ENCODE measurements at regions not wholly inside any gene's neighbourhood (a gene's known extent, or its start where the extent isn't known, plus 50 kb on each side); places are given as distances from the start of the nearest gene placed in this dataset.

DNA sequence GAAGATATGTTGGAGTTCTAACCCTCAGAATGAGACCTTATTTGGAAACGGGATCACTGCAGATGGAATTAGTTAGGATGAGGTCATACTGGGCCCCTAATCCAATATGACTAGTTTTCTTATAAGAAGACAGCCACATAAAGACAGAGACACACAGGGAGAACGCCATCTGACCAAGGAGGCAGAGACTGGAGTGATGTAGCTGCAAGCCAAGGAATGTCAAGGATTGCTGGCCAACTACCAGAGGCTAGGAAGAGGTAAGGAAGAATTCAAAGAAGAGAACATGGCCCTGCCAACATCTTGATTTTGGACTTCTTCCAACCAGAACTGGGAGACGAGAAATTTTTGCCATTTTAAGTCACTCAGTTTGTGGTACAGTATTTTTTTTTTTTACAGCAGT, 152.8 kb upstream of the DIPK2B start:
- no peak overlapping the region for H3K4me3 ChIP-seq (ENCODE audit: low read depth, low read length)
- DNase-seq (ENCODE audit: low read depth) = no peak

DNA sequence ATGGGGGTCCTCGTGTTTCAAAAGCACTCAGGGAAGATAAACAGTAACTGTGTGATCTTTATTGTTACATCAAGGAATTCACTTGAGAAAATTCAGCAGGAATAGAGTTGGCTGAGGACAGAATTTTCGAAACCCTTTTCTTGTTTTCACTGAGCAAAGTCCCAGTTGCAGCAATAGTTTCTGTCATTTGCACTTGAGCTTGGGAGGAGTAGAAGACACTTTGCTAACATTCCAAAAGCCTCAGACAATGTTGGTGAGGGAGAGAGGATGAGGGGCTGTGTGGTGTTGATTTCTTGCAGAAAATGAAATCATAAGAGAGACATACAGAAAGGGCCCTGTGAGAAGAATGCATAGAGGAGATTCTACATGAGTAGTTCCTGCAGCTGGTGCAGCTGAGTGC, 151.9 kb upstream of the DIPK2B start:
- DNase-seq (ENCODE audit: low read depth) = no peak
- H3K4me3 ChIP-seq (ENCODE audit: low read depth, low read length) = no peak overlapping the region

DNA sequence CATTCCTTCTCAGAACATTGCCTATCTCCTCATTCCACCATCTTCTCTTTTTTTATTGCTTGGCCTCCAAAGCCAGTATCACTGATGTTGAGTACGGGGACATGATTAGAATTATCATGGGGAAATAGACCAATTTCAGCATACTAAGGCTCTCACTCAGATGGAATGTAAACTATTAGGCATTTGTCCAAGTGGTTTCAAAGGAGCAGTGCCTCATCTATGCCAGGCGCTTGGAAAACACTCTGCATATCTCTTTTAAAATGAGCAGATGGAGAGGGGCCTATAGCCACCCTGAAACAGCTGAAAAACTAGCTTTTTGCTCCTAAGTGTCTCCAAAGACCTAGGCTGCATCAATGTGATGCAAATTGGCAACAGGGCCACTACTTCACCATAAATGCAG, 150.8 kb upstream of the DIPK2B start:
- DNase-seq (ENCODE audit: low read depth) = peak; percentile 35
- no peak overlapping the region for H3K4me3 ChIP-seq (ENCODE audit: low read depth, low read length)

DNA sequence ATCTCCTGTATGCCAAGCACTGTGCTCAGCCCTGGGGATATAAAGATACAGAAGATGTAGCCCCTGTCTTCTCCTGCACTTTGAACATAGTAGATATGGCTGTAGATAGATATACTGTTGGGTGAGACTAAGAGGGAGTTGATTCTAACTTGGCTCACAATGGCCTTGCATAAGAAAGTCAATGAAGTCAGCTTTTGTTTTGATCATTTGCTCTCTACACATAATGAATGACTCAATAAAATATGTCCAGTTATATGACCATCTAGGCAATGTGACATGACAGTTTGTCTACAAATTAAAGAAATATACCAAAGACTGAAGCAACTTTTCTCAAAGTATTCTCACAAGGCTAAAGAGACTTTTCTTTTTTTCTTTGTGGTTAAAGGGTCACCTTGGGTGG, 147.6 kb upstream of the DIPK2B start:
- no peak overlapping the region for H3K4me3 ChIP-seq (ENCODE audit: low read depth, low read length)
- DNase-seq (ENCODE audit: low read depth) = no peak

DNA sequence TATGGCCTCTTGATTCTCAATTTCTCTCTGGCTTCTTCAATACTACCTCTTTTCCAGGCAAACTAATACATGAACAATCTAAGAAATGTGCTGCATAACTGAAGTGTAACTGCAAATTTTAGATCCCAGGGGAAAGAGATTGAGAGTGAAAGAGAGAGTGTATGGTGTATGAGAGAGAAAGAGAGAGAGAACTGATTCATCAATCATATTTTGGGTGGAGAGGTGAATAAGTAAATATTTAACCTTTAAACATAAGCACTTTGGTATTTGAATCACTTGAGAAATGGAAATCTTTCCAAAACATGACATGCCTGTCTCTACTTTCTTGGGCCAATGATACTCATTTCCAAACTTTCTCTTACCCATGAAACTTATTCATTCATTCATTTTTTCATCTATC, 147.2 kb upstream of the DIPK2B start:
- no peak overlapping the region for H3K4me3 ChIP-seq (ENCODE audit: low read depth, low read length)
- DNase-seq (ENCODE audit: low read depth) = no peak

DNA sequence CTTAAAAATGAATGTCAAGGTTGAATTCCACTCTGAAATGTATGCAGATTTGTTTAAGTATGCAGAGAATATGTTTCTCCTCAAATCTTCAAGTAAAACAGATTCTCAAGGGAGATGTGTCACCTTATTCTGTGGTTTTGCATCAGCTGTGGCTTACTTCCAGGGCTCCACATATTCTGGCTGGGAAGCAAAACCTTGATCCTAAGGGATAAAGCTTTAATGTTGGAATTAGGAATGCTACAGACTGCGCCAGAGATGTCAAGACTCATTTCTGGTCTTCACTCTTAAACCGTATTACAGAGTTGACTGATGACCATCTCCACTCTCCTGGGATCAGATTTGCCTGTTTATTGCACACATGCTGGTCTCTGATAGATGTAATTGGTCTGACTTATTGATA, 143.9 kb upstream of the DIPK2B start:
- no peak overlapping the region for H3K4me3 ChIP-seq (ENCODE audit: low read depth, low read length)
- peak; percentile 77 for DNase-seq (ENCODE audit: low read depth)

DNA sequence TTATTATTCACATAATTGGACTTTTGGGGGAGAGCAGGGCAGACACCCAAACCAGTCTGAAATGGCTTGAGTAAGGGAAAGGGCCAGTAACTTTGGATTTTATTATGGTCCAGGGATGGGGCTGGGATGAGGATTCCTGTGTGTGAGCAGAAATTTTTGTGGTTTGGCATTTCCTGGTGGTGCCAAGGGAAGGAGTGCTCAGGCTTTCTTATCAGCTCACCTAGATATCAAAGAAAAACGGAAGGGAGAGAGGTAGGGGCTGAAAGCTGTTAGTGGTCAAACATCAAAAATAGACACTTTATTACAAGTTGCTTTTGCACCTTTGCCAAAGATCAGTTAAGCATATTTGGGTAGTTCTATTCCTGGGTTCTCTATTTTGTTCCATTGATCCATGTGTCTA, 128.5 kb upstream of the DIPK2B start:
- H3K4me3 ChIP-seq (ENCODE audit: low read depth, low read length) = no peak overlapping the region
- DNase-seq (ENCODE audit: low read depth) = no peak

DNA sequence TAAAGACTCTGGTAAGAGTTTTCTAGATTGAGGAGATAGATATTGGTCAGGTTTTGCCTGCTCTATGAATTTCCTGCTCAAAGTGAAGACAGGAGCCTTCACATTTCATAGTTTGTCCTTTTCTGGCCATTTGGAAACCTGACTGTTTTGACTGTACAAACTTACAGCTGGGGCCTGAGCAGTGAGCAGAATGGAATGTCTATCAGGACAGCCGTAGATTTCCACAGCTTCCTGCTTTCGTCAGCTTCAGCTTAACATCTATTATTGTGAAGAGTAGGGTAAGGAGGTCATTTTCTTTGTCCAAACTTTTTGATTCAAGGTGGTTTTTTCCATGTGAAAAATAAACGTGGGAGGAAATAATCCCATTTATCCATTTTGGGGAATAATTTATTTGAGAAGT, 124.3 kb upstream of the DIPK2B start:
- H3K4me3 ChIP-seq (ENCODE audit: low read depth, low read length) = no peak overlapping the region
- DNase-seq (ENCODE audit: low read depth) = no peak

DNA sequence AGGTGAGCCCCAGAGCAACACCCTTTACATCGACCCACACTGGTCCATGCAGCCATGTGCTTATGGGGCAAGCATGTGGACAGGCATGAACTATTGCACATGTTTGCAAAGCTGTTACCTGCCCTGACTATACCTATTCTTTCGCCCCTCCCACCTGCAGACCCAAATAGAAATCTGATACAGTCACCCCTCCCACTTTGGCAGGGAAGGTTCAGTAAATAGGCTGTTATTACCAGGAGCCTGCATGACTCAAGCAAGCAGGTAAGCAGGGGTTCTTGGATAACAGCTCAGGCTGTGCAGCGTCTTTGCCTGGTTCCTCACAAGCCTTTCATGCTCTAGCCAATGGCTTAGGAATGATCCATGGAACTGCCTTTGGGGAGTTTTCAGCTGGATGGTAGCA, 122.7 kb upstream of the DIPK2B start:
- H3K4me3 ChIP-seq (ENCODE audit: low read depth, low read length) = no peak overlapping the region
- DNase-seq (ENCODE audit: low read depth) = no peak

DNA sequence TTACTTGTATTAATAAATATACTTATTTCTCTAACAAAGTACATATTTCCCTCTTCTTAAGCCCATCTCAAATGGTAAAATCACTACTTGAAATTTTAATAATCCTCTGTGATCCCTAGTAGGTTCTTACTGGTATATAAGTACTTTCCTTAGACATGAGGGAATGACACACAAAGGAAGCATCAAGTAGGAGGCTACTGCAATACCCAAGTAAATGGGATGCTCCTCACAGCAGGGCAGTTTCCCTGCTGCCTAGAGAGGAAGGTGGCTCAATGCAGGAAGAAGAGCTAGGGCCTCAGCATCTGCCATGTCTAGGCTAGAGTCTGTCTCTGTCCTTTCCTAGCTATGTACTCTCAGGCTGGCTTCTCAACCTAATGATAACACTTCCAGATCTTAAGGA, 122.1 kb upstream of the DIPK2B start:
- H3K4me3 ChIP-seq (ENCODE audit: low read depth, low read length) = no peak overlapping the region
- no peak for DNase-seq (ENCODE audit: low read depth)

DNA sequence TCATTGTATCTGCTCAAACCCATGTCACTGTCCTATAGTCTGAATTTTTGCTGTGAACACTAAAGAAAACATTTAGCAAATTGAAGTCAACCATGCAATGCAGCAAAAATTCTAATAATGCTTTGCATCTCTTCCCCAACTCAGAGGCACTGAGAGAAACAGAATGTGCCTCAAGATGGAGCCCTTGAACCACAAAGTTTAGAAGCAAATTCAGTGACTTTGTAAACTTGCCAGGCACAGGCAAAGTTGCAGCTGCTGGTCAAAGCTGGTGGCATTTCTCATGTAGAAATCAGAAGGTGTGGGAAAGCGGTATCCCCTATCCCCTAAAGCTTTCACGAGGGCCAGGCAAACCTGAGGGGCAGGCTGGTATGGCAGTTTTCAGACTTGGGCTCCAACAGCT, 121.7 kb upstream of the DIPK2B start:
- peak; percentile 39 for DNase-seq (ENCODE audit: low read depth)
- H3K4me3 ChIP-seq (ENCODE audit: low read depth, low read length) = no peak overlapping the region

DNA sequence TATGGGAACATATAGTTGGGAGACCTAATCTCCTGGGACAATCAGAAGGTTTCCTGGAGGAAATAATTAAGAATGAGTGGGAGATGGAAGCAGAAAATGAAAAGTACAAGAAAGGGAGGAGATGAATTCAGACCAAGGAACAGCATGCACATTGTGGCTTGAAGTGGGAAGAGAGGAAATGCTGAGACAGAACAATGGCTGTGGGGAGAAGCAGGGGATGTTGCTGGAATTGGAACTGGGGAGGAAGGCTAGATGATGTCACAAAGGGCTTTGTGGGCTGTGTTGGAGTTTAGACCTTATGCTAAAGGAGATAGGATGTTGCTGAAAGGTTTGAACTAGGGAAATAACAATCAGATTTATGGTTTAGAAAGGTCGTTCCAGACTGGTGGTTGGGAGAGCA, 119.5 kb upstream of the DIPK2B start:
- DNase-seq (ENCODE audit: low read depth) = no peak
- no peak overlapping the region for H3K4me3 ChIP-seq (ENCODE audit: low read depth, low read length)

DNA sequence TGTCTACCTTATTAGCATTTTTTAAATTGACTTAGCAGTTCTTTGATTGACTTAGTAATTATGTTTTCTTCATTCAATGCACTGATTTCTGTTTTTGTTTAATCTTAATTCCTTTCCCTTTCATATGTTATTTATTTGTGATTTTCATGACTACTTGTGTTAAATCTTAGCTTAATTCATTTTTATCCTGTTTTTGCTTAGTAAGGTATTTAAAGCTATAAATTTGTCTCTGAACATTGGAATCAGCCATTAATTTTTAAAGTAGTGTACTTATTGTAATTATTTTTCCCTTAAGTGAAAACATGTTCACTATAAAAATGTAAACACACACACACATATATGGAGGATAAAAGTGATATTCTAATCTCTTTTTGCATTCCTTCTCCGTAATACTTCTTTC, 109.1 kb upstream of the DIPK2B start:
- no peak for DNase-seq (ENCODE audit: low read depth)
- H3K4me3 ChIP-seq (ENCODE audit: low read depth, low read length) = no peak overlapping the region

DNA sequence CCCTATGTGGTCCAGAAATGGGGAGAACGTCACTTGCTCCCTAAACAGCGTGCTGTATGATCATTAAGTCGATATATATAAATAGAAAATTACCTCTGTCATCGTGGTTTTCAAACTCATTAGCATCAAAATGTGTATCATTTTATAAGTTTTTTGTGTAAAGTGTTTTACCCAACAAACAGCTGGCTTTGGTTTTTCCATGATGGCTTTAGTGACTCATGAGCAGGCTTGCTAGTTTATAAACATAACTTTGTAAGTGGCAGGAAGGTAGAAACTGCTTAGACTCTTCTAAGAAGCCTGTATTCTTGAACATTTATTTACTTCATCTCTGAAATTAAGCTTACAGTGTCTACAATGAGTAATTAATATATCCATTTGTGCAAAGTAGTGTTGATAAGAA, 108.4 kb upstream of the DIPK2B start:
- H3K4me3 ChIP-seq (ENCODE audit: low read depth, low read length) = no peak overlapping the region
- no peak for DNase-seq (ENCODE audit: low read depth)

DNA sequence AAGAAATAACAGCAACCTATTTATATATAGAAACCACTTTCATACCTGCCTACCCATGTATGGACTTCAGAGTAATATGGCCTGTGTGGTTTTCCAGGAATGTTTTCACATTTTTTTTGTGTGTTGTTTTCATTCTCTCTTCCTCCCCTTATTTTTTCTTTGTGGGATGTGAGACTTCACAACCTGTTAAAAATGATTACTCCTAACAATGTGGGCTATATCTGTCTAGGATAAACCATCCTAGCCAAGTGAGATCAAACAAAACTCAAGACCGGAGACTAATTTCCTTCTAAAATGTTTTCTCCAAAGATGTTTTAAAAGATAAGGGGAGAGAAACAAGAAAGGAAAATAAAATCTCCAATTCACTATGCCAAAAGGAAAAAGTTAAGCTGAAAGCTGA, 106.1 kb upstream of the DIPK2B start:
- no peak for DNase-seq (ENCODE audit: low read depth)
- no peak overlapping the region for H3K4me3 ChIP-seq (ENCODE audit: low read depth, low read length)

DNA sequence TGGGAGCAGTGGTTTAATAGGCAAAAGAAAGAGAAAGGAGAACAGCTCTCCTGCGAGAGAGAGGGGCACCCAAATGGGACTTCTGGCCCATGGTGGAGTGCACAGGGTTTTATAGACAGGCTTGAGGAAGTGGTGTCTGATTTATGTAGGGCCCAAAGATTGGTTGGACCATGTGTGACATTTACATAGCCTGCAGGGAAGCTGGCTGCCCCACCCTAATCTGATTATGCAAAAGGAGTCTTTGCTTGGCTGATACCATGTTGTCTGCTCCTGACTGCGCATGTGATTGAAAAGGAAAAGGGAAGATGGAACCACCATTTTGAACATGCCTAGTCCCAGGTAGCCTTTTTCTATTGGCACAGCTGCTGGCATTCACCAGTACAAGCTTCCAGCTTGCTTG, 100.0 kb upstream of the DIPK2B start:
- DNase-seq (ENCODE audit: low read depth) = no peak
- no peak overlapping the region for H3K4me3 ChIP-seq (ENCODE audit: low read depth, low read length)

DNA sequence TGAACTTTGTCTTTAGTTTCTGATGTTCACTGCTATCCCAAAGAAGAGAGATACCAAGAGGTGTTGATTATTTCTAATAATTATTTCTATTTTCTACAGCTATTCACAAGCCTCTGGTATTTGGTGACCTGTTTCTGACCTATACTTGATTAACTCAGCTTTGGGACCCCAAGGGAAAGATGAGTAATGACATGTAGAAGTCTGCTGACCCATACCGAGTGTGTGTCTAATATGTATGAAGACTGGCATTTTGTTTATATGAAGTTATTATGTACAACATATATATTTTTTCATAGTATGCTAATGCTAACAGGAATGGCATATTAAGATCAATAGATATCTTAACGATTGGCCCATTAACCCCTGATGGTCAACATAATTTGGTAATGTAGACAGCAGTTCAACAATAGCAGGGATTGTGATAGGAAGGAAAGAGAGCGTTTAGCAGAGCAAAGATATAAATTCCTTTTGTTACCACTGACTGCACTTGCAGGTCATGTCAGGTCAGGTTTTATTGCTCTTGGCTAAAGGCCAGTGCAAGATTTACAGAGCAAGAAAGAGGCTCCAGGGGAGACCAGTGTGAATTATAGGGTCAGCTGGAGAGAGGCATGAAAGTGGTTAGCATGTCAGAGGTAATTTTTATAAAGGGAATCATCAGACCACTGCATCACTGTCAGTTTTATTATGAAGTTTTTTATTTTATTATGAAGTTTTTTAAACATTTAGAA, 94.7 kb upstream of the DIPK2B start:
- H3K4me3 ChIP-seq (ENCODE audit: low read depth, low read length) = no peak overlapping the region
- peak; percentile 60 for DNase-seq (ENCODE audit: low read depth)

DNA sequence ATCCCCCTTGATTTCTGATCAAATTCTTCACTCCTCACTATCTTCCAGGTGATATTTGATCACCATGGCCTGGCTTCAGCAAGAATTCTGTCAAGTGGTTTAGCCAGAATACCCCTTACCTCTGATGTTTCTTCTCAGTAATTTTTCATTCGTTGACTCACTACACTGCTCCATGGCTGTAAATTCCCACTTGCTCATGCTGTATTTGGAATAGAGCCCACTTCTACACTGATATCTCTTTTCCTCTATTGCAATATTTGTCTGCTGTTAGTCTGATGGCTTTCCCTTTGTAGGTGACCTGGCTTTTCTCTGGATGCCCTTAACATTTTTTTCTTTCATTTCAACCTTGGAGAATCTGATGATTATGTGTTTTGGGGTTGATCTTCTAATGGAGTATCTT, 73.9 kb upstream of the DIPK2B start:
- no peak overlapping the region for H3K4me3 ChIP-seq (ENCODE audit: low read depth, low read length)
- DNase-seq (ENCODE audit: low read depth) = peak; percentile 4

DNA sequence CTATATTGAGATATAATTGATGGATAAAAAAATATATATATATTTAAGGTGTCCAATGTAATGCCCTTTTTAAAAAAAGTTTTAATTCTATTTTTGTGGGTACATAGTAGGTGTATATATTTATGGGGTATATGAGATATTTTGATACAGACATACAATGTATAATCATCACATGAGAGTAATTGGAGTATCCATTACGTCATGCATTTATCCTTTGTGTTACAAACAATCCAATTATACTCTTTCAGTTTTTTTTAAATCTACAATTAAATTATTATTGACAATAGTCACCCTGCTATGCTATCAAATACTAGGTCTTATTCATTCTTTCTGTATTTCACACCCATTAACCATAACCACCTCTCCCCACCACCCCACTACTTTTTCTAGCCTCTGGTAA, 66.3 kb upstream of the DIPK2B start:
- no peak for DNase-seq (ENCODE audit: low read depth)
- no peak overlapping the region for H3K4me3 ChIP-seq (ENCODE audit: low read depth, low read length)

DNA sequence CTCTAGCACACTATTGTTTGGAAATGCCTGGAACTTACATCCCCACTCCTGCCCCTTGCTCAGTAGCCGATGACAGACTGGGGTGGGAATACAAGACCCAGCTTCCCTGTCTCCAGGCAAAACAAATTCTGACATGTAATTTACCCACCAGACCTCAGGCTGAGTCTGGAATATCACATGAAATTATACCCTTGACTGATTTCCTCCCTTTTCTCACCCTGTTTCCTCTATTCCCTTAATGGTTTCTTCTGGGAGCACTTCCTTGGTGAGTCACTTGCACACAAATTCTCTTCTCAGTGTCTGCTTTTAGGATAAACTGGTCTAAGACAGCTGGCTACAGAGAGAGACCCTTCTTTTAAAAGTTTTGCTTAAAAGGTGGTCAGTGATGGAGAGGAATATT, 65.8 kb upstream of the DIPK2B start:
- no peak for DNase-seq (ENCODE audit: low read depth)
- no peak overlapping the region for H3K4me3 ChIP-seq (ENCODE audit: low read depth, low read length)

DNA sequence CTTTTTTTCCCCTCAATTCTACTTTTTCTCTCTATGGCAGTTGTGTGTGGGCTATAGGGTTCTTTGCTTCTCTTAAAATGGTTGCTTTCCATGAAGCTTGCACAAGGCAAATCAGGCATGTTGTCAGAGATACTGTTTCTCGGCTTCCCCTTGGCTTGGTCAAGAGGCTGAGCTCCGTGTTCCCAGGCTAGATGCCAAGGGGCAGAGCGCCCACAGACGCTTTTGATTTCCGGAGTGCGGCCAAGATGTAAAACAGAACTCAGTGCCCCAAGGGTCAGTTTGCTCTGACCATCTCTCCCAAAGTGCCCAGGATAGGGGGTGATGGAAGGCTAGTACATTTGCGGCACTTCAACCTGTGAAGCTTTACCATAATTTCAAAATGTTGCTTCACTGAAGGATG, 64.2 kb upstream of the DIPK2B start:
- no peak for DNase-seq (ENCODE audit: low read depth)
- H3K4me3 ChIP-seq (ENCODE audit: low read depth, low read length) = no peak overlapping the region

DNA sequence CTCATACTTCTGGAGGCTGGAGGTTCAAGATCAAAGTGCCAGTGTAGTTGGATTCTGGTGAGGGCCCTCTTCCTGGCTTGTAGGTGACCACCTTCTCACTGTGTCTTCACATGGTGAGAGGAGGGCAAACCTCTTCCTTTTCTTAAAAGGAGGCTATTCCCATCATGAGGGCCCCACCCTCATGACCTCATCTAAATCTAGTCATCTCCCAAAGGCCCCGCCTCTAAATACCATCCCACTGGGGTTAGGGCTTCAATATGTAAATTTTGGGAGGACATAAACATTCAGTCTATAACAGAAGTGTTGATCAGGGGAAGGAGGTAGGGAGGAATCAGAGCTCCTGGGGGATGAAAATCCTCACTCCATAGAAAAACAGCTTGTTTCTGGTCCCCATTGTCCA, 60.8 kb upstream of the DIPK2B start:
- no peak for DNase-seq (ENCODE audit: low read depth)
- no peak overlapping the region for H3K4me3 ChIP-seq (ENCODE audit: low read depth, low read length)
